ENCODE measurements at regions not wholly inside any gene's neighbourhood (a gene's known extent, or its start where the extent isn't known, plus 50 kb on each side); places are given as distances from the start of the nearest gene placed in this dataset.

DNA sequence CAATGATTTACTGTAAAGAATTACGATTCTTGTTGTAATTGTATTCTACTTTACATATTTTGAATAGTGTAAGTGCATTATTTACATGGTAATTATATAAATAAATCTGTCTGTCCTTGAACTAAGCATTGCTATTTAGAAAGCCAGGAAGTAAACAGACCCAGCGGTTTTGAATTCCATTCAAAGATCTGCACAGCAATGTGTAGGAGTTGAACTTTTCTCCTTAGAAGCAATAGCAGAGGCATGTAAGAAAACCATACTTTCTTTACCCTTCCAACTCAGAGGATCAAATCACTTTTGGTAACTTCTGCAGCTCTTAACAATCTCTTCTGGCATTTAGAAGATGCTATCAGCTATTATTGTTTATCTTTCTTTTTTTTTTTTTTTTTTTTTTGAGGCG is 109.2 kb upstream of the VRK2 start:
- DNase-seq (ENCODE audit: low read depth in 2 of 2): no peak

DNA sequence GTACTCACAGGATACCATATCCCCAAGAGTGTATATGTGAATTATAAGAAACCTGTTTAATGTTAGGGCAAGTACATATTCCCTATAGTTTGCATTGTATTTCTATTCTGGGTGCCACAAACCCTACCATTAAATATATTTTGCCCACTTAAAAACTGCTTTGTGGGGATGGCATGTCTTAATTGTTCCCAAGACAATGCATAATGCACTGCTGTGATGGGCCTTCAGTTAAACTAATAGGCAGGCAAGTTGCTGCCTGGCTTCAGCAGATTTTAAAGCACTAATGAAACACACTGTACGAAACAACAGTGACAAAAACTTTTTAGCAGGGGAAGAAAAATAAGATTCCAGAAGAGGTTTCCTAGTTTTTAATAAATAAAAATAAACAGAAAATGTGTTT is 104.8 kb upstream of the VRK2 start:
- no peak for DNase-seq (ENCODE audit: low read depth in 2 of 2)

DNA sequence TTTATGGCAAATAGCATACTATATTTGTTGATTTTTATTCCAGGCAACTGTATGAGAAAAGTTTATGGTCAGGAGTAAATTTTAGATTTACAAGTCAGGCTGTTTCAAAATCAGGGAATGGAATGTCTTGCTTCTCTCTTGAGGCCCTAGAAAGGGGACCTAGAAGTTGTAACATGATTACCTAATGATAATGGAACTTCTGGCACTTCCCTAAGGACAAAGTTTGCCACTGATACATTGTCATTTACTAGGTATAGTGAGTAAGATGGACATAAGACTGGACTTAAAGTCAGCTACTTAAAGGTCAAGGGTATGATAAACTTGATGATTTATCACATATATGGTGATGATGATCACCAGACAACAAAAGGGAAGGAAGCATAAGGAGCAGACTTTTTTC is 103.3 kb upstream of the VRK2 start:
- DNase-seq (ENCODE audit: low read depth in 2 of 2): no peak

DNA sequence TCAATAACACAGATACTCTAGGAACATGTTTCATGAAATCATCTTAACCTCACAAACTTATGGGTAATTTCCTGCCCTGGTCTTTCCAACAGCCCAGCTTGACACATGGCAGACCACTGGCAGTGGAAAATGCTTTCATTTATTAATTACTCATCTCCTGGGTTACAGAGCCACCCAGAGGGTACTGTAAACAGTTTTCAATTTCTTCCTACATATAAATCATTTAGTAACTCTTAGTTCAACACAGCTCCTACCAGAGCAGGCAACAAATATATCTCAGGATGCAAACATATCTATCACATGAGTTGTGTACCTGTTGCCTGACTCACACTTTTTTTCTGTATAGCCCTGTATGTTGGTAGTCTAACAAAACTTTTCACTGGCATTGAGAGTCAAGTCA is 99.2 kb upstream of the VRK2 start:
- DNase-seq (ENCODE audit: low read depth in 2 of 2): no peak

DNA sequence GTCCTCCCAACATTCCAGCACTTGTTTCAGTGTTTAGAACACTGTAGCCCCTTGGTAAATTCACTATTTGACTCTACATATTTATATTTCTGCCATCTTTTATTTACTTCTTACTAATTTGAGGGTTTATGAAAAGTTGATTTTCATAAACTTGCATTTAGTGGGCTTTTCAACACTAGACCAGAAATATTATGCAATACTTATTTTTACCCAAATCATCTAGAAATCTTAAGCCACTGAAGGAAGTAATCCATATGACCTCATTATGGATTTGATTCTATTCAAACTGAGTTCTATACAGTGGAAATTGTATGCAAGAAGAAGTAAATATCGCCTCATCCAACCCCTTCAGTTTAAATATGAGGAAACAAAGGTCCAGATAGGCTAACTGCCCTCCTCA is 92.6 kb upstream of the VRK2 start:
- DNase-seq (ENCODE audit: low read depth in 2 of 2): no peak

DNA sequence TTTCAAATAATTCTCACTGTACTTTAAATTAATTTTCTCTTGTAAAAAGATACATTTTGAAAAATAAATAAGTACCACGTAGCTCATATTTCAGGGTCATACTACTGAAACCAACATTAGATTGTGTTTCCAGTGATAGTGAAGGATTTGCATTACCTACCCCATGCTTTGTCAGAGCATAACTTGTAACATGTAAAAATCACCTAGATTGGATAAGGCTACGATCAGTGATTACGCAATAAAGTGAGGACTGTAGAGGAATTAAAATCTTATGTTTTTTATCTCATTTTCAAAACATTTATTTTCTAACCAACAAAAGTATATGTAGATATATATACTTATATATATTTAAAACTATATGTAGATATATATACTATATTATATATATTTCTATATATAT is 89.4 kb upstream of the VRK2 start:
- DNase-seq (ENCODE audit: low read depth in 2 of 2): no peak

DNA sequence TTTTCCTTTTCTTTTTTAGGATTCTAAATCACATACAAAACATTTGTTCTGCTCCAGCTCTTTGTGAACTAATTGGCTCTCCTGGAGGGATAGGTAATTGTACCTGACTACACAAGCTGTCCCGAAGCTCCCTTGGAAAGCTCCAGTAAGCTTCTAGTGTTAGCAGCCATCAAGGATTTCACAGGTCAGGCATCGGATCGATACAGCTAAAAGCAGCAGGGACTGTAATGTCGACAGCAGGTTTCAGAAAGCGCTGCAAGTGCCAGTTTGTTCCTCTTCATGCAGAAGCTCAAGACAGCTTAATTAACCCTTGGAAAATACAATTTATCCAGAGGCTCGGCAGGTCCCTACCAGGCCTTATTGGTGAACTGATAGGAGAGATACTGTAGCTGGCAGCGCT is 87.2 kb upstream of the VRK2 start:
- no peak for DNase-seq (ENCODE audit: low read depth in 2 of 2)

DNA sequence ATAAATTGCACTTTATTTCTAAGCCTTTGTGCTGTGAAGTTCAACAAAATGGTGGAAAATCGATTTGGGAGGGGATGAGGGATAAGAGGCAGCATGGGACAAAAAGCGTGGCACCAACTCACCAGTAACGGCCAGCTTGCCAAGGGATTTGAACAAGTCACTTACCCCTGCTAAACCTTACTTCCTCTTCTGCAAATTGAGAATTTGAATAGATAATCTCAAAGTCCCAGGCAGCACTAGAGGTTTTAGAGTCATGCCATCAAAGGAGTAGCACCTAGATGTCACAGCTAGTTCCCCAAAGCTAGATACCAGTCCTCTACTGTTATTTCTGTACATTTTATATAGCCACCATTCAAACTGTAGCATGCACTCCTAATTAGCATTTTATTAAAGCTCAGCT is 83.7 kb upstream of the VRK2 start:
- DNase-seq (ENCODE audit: low read depth in 2 of 2): no peak

DNA sequence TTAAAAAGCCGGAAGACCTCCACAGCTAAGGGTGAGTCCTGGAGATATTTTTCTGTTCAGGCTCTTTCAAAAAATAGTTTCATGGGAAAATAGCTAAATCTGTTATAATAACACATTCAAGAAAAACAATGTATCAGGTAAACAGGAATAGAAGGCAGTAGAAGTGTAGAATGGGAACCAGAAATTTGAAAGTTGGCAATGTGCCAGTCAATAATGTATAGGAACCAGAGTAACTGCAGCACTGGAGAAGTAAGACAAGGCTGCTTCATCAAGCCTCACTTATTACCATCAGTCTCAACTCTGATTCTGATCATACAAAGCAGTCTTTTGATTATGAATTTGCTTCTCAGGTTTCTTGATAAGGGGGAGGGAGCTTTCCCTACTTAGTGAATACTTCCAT is 81.4 kb upstream of the VRK2 start:
- no peak for DNase-seq (ENCODE audit: low read depth in 2 of 2)

DNA sequence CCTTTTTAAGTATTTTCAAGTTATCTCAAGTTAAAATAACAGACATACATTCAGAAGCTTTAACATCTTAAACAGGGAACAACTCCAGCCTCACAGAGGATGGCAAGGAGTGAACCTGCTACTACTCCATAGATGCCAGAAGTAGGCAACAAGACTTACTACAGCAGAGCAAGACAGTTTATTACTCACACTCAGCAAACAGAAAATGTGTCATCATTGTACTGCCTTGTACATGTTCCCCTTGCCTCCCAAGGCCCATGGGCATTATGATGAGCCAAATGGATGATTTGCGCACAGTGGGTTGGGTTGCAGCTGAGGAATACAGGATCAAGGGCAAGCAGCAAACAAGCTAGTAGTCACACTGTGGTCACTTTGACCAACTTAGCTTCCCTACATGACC is 80.6 kb upstream of the VRK2 start:
- no peak for DNase-seq (ENCODE audit: low read depth in 2 of 2)

DNA sequence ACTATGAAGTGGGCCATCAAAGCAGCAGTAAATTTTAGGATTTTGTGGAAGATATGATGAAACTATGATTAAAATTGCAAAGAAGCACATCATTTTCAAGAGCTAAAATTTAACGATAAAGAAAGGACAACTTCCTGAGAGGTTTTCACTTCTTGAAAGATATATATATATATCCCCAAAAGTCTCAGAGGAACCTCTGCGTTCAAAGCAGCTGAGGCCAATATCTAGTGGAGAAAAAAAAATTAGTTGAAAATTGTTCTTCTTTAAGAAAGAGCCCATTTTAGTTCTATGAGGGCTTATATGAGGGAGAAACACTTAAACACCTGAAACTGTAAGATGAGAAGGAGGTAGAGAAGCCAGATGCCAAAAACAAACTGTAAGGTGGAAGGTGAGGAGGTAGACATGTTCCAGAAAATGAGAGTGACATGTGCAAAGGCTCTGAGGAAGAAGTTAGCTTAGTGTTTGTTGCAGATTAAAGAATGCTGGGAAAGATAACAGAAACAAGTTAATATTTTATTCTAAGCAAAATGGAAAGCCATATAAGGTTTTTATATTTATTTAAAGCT is 72.9 kb upstream of the VRK2 start:
- DNase-seq (ENCODE audit: low read depth in 2 of 2): no peak

DNA sequence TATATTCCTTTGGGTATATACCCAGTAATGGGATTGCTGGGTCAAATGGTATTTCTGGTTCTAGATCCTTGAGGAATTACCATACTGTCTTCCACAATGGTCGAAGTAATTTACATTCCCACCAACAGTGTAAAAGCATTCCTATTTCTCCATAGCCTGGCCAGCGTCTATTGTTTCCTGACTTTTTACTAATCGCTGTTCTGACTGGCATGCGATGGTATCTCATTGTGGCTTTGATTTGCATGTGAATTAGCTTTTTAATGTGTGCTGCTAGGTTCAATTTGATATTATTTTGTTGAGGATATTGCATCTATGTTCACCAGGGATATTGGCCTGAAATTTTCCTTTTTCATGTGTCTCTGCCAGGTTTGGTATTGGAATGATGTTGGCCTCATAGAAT is 67.4 kb upstream of the VRK2 start:
- DNase-seq (ENCODE audit: low read depth in 2 of 2): no peak

DNA sequence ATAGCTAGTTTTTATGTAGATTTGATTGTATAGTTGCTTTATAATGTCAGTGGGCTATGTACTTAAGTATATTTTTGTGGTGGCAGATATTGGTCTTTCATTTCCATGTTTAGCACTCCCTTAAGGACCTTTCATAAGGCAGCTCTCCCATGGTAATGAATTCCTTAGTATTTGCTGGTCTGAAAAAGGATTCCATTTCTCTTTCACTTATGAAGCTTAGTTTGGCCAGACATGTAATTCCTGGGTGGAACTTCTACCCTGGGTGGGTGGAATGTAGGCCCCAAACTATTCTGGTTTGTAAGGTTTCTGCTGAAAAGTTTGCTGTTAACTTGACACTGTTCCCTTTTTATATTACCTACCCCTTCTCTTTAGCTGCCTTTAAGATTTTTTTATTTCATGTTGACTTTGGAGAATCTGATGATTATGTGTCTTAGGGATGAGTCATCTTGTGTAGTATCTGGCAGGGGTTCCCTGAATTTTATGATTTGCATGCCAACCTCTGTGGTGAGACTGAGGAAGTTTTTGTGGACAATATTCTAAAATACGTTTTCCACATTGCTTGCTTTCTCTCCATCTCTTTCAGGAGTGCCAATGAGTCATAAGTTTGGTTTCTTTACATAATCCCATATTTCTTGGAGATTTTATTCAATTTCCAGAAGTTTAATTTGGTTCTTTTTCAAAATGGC is 65.4 kb upstream of the VRK2 start:
- no peak for DNase-seq (ENCODE audit: low read depth in 2 of 2)

DNA sequence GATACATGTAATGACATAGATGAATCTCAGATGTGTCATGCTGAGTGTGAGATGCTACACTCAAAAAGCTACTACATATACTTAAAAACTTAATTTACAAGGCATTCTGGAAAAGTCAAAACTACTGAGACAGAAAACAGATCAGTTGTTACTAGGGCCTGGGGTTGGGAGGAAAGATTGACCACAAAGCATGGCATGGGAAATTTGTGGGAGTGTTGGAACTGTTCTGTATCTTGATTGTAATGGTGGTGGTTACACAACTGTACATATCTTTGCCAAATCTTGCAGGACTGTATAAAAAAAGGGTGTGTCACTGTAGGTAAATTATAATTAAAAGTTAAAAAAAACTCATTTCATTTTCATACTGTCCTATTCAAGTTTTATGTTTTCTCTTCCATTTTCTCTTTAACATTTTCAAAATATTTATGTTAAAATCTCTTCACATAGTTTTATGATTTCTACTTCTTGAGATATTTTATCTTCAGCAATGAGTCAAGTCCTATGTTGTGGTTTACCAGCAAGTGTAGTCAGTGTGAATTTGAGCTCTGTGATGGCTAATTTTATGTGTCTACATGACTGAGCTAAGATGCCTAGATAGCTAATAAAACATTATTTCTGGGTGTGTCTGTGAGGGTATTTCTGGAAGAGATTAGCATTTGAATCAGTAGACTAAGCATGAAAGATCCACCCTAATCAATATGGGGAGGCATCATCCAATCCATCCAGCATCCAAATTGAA is 58.6 kb upstream of the VRK2 start:
- no peak for DNase-seq (ENCODE audit: low read depth in 2 of 2)

DNA sequence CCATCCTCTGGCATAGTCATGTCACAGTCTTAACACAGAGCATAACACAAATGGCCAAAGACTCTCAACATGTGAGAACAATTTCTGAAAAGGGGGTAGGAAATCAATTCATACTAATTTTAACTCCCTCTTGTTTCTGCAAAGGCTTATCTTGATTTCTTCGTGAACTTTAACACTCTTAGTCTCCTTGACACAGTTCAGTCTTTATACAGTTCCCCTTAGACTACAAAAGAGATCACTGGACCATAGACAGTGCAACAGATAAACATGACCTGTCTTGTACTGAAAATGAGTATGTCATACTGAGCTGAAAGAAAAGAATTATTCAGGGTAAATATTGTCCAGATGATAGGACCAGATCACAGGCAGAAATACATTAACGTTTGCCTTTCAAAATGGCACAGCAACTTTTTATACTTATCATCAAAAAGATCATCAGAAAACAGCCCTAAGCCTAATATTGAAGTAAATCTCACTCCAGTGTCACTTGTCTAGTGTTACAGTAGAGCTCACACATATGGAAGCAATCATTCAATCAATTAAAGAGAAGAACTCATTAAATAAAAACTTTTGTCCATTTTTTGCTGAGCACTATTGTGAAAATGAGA is 56.4 kb upstream of the VRK2 start:
- DNase-seq (ENCODE audit: low read depth in 2 of 2): no peak
